ENCODE measurements at regions not wholly inside any gene's neighbourhood (a gene's known extent, or its start where the extent isn't known, plus 50 kb on each side); places are given as distances from the start of the nearest gene placed in this dataset.

- DNase-seq (ENCODE audit: low read depth): no peak
- H3K4me3 ChIP-seq (ENCODE audit: control insufficient read depth, low read depth, low read length): no peak overlapping the region
Measured at GRCh38 chrX:4588466-4588865, 875.0 kb upstream of the PRKX start.

GRCh38 chrX:4588056-4588455, 874.6 kb upstream of the PRKX start:
- DNase-seq (ENCODE audit: low read depth): no peak
- no peak for TF ChIP-seq CTCF (IDR thresholded peaks at IDR 0.05; ENCODE audit: control insufficient read depth, insufficient read depth, low read depth, low read length, missing control alignments)
- H3K4me3 ChIP-seq (ENCODE audit: control insufficient read depth, low read depth, low read length): no peak overlapping the region

More at GRCh38 chrX:4588466-4588865, 875.0 kb upstream of the PRKX start:
- no peak for TF ChIP-seq CTCF (IDR thresholded peaks at IDR 0.05; ENCODE audit: control insufficient read depth, insufficient read depth, low read depth, low read length, missing control alignments)

DNA sequence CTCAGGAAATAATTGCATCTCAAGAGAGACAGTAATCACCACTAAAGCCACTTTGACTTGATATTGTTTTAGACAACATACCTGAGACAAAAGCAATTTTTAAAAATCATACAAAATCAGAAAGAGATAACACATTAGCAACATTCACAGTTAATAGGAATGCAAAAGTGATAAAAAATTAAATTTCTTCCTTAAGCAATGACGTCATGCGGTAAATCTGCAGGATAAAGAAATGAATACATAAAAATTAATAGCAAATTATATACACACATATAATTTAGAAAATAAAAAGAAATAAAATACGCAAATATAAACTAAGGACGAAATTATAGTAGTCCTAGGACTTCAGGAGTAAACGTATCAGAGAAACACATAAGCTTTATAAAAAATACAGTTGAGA, 866.5 kb upstream of the PRKX start:
- DNase-seq (ENCODE audit: low read depth): no peak
- H3K4me3 ChIP-seq (ENCODE audit: control insufficient read depth, low read depth, low read length): no peak overlapping the region
- no peak for TF ChIP-seq CTCF (IDR thresholded peaks at IDR 0.05; ENCODE audit: control insufficient read depth, insufficient read depth, low read depth, low read length, missing control alignments)

DNA sequence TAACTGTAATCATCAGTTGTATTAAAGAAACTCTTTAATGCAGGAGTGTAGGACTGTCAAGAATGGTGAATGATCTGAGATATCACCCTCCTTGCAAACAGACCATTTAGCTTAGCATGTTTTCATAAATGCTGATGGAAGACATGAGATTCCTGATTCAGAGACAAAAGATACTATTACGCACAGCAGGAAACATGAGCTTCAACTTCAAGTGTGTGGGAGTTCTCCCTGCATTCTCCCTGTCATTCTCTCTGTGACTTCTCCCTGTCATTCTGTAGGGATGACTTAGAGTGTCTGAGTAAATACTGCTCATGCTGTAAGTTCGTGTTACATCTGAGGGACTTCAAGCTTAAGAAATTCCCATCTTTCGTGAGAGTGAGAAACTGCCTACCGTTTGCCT, 866.0 kb upstream of the PRKX start:
- DNase-seq (ENCODE audit: low read depth): no peak
- TF ChIP-seq CTCF (IDR thresholded peaks at IDR 0.05; ENCODE audit: control insufficient read depth, insufficient read depth, low read depth, low read length, missing control alignments): no peak
- no peak overlapping the region for H3K4me3 ChIP-seq (ENCODE audit: control insufficient read depth, low read depth, low read length)

GRCh38 chrX:4572691-4573090, 859.2 kb upstream of the PRKX start:
- TF ChIP-seq CTCF (IDR thresholded peaks at IDR 0.05; ENCODE audit: control insufficient read depth, insufficient read depth, low read depth, low read length, missing control alignments): no peak
- H3K4me3 ChIP-seq (ENCODE audit: control insufficient read depth, low read depth, low read length): no peak overlapping the region
- DNase-seq (ENCODE audit: low read depth): no peak

DNA sequence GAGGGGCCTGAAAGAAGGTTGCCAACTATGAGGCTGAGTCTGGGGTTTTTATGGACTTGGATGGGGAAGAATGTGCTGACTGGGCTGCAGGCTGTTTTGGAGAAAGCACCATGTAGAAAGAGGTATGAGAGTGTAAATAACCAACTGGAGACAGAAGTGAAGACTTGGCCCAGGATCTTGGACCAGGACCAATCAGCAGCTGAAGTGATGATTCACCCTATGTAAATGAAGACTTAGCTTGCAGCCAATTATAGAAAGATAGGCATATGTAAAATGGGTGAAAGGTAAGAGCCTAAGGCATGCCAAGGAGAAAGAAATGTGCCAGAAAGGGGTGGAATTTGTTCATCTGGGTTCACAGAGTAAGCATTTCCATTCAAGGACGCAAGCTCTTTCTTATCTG, 856.7 kb upstream of the PRKX start:
- no peak overlapping the region for H3K4me3 ChIP-seq (ENCODE audit: control insufficient read depth, low read depth, low read length)
- no peak for DNase-seq (ENCODE audit: low read depth)
- TF ChIP-seq CTCF (IDR thresholded peaks at IDR 0.05; ENCODE audit: control insufficient read depth, insufficient read depth, low read depth, low read length, missing control alignments): no peak

DNA sequence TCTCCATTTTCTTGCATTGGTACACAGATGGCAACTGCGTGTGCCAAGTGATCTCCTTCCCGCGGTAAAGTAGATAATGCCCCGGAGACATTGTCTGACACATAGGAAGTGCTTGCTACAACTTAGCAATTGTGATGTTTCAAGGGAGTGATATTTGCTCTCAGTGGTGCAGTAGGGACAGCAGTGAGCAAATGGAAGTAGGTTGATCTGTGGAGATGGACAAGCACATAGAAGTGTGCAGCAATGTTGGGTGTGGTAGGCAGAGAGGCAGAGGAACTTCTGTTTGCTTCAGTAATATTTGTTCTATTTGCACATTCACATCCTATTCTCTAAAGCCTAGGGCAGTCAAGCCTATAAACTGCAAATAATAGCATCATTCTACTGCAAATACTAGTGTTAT, 846.7 kb upstream of the PRKX start:
- no peak for DNase-seq (ENCODE audit: low read depth)
- H3K4me3 ChIP-seq (ENCODE audit: control insufficient read depth, low read depth, low read length): no peak overlapping the region
- TF ChIP-seq CTCF (IDR thresholded peaks at IDR 0.05; ENCODE audit: control insufficient read depth, insufficient read depth, low read depth, low read length, missing control alignments): no peak
